Mucosa of rectum (tissue), 2 donors: ENCODE measurements at regions not wholly inside any gene's neighbourhood (a gene's known extent, or its start where the extent isn't known, plus 50 kb on each side); places are given as distances from the start of the nearest gene placed in this dataset.
"Not testable (repeated sequence)": the region's sequence is repeated elsewhere in the genome, so short reads cannot be mapped to it uniquely, and the experiment has no call there.

Experiments
- H3K27ac ChIP-seq, 2 donors: one replicate each; pipeline ENCODE4 v1.7.0; 2013; ENCODE audit warnings: inconsistent platforms in 2 of 2, low read depth in 2 of 2, low read length in 2 of 2
- H3K27me3 ChIP-seq, 2 donors: one replicate each; pipeline ENCODE4 v1.7.0; 2013; ENCODE audit warnings: low read length in 2 of 2; ENCODE audit not compliant: control insufficient read depth in 2 of 2, insufficient read depth in 2 of 2
- H3K36me3 ChIP-seq, 2 donors: one replicate each; pipeline ENCODE4 v1.7.0; 2013; ENCODE audit warnings: low read length in 2 of 2; ENCODE audit not compliant: control insufficient read depth in 2 of 2, insufficient read depth in 2 of 2
- H3K4me1 ChIP-seq, 2 donors: one replicate each; pipeline ENCODE4 v1.7.0; 2013; ENCODE audit warnings: low read length in 2 of 2, mild to moderate bottlenecking in 1 of 2; ENCODE audit not compliant: control insufficient read depth in 2 of 2, insufficient read depth in 2 of 2
- H3K4me3 ChIP-seq, 2 donors: one replicate each; pipeline ENCODE4 v1.7.0; 2013; ENCODE audit warnings: low read length in 2 of 2
- H3K9ac ChIP-seq, 2 donors: one replicate each; pipeline ENCODE4 v1.7.0; 2013; ENCODE audit warnings: low read length in 2 of 2, low read depth in 1 of 2, mild to moderate bottlenecking in 1 of 2
- H3K9me3 ChIP-seq, 2 donors: one replicate each; pipeline ENCODE4 v1.7.0; 2013; ENCODE audit warnings: low read length in 2 of 2; ENCODE audit not compliant: control insufficient read depth in 2 of 2
- donor health status: healthy.
- donor health status: Normal muscosa, but diverticular disease.

GRCh38 chr6:154624038-154624599 lies 109.1 kb upstream of the SCAF8 start:
- Histone ChIP-seq H3K9me3 (no peaks in the 10 kb centered on the region), H3K36me3 (no peaks in the 10 kb centered on the region), H3K27ac (no peak overlapping the region)

GRCh38 chr6:154624727-154625126 lies 108.5 kb upstream of the SCAF8 start:
- H3K36me3 ChIP-seq, H3K27ac ChIP-seq, H3K4me3 ChIP-seq, H3K27me3 ChIP-seq, H3K9me3 ChIP-seq, H3K4me1 ChIP-seq, H3K9ac ChIP-seq: not testable (repeated sequence)

More at GRCh38 chr6:154624038-154624599, 109.1 kb upstream of the SCAF8 start:
- H3K4me1 ChIP-seq = no peaks in the 10 kb centered on the region
- no peak overlapping the region for H3K9ac ChIP-seq
- no peaks in the 10 kb centered on the region for H3K27me3 ChIP-seq
- no peak overlapping the region for H3K4me3 ChIP-seq

- Histone ChIP-seq H3K27ac (no peak overlapping the region), H3K9me3 (no peaks in the 10 kb centered on the region), H3K27me3 (no peaks in the 10 kb centered on the region), H3K4me3 (no peak overlapping the region), H3K36me3 (no peaks in the 10 kb centered on the region), H3K4me1 (no peaks in the 10 kb centered on the region), H3K9ac (no peak overlapping the region)
Measured at GRCh38 chr6:154625721-154626120, 107.5 kb upstream of the SCAF8 start.

DNA sequence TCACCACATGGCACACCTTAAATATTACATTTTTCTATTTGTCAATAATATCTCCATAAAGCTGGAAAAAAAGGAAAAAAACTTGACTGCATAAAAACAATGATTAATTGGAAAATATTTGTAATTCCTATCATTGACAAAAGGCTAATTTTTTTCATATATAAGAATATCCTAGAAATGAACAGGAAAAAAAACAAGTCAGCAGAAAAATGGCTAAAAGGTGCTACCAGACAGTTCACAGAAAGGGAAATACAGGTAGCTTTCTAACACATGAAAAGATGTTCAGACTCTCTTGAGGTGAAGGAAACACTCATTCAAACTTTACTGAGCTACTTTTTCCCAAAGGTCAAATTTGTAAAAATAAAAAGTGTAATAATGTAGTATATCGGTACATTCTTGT lies 104.1 kb upstream of the SCAF8 start:
- H3K4me3 ChIP-seq = no peak overlapping the region
- no peaks in the 10 kb centered on the region for H3K27me3 ChIP-seq
- H3K36me3 ChIP-seq = no peaks in the 10 kb centered on the region
- H3K9ac ChIP-seq = no peak overlapping the region
- H3K9me3 ChIP-seq = peaks cover 0 to 6% of the 10 kb centered on the region in 2 donors
- no peaks in the 10 kb centered on the region for H3K4me1 ChIP-seq
- H3K27ac ChIP-seq = no peak overlapping the region

DNA sequence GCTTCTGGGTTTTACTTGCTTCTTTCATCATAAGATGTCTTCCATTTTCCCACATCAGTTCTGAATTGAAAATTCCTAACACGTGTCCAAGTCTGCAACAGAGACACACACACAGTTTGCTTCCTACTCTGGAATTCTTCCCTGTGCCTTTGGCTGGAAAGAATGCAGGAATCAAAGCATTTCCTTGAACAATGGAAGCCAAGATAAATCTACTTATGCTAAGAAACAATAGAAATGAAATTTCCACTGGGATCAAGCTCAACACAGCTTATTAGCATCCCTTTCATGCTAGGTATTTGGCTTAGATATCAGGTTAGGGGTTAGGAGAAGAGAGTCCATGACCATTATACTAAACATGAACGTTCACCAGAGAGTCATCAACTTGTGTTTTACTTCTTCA lies 101.1 kb upstream of the SCAF8 start:
- Histone ChIP-seq H3K9ac (no peak overlapping the region), H3K27ac (no peak overlapping the region), H3K36me3 (no peaks in the 10 kb centered on the region), H3K4me3 (no peak overlapping the region), H3K27me3 (no peaks in the 10 kb centered on the region), H3K9me3 (peaks cover 0 to 6% of the 10 kb centered on the region in 2 donors), H3K4me1 (no peaks in the 10 kb centered on the region)

GRCh38 chr6:154637392-154637791 lies 95.8 kb upstream of the SCAF8 start:
- Histone ChIP-seq H3K4me3 (no peak overlapping the region), H3K36me3 (no peaks in the 10 kb centered on the region), H3K27ac (no peak overlapping the region), H3K9ac (no peak overlapping the region), H3K4me1 (no peaks in the 10 kb centered on the region), H3K9me3 (peaks cover 0 to 6% of the 10 kb centered on the region in 2 donors), H3K27me3 (no peaks in the 10 kb centered on the region)

DNA sequence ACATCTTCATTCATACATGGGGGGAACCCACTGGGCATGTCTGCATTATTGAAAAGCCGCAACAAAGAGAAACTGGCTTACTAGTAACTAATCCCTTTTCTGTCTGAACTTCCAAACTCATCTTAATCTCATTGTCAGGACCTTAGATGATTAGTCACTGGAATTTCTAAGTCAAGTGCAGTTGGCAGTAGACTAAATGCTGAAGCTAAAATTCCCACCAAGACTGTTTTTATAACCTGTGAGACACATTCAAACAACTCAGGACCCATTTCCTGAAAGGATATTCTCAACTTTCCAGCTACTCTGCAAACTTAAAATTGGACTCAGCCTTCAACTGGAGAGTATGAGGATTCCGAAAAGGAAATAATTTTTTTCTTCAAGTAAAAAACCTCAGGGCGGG lies 94.8 kb upstream of the SCAF8 start:
- Histone ChIP-seq H3K36me3 (no peaks in the 10 kb centered on the region), H3K27me3 (no peaks in the 10 kb centered on the region), H3K9me3 (peaks cover 0 to 3% of the 10 kb centered on the region in 2 donors), H3K4me3 (no peak overlapping the region), H3K4me1 (no peaks in the 10 kb centered on the region), H3K9ac (no peak overlapping the region), H3K27ac (no peak overlapping the region)

GRCh38 chr6:154639196-154639595 lies 94.0 kb upstream of the SCAF8 start:
- not testable (repeated sequence) for H3K9me3 ChIP-seq, H3K27ac ChIP-seq, H3K4me3 ChIP-seq, H3K27me3 ChIP-seq, H3K36me3 ChIP-seq, H3K4me1 ChIP-seq, H3K9ac ChIP-seq

GRCh38 chr6:154648188-154648887 lies 84.9 kb upstream of the SCAF8 start:
- Histone ChIP-seq H3K9ac (no peak overlapping the region), H3K4me3 (no peak overlapping the region), H3K36me3 (no peaks in the 10 kb centered on the region), H3K4me1 (no peaks in the 10 kb centered on the region), H3K9me3 (no peaks in the 10 kb centered on the region), H3K27me3 (no peaks in the 10 kb centered on the region), H3K27ac (no peak overlapping the region)

DNA sequence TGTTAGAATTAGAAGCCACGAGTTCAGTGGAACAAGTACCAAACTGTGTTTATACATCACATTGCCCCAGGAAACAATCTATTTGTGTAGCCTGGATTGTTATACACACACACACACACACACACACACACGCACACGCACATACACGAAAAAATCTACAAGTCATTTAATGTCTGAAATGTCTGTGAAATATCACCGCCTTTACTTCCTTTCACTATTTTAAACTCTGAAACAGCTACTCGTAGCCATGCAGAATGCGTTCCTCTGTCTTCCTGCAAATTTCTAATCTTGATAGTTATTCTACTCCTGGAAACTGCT lies 84.4 kb upstream of the SCAF8 start:
- H3K9me3 ChIP-seq = no peaks in the 10 kb centered on the region
- no peaks in the 10 kb centered on the region for H3K27me3 ChIP-seq
- H3K4me1 ChIP-seq = no peaks in the 10 kb centered on the region
- H3K27ac ChIP-seq = no peak overlapping the region
- no peak overlapping the region for H3K4me3 ChIP-seq
- H3K9ac ChIP-seq = no peak overlapping the region
- no peaks in the 10 kb centered on the region for H3K36me3 ChIP-seq
